NCI-H748 (cell line): ENCODE measurements at regions not wholly inside any gene's neighbourhood (a gene's known extent, or its start where the extent isn't known, plus 50 kb on each side); places are given as distances from the start of the nearest gene placed in this dataset.
A peak's percentile ranks its signal among the peaks of the same experiment; 100 is the strongest.
"Not testable (repeated sequence)": the region's sequence is repeated elsewhere in the genome, so short reads cannot be mapped to it uniquely, and the experiment has no call there.

ENCODE experiments used
- DNase-seq: peaks from one replicate; lab custom pipeline; 2025; ENCODE audit not compliant: unreplicated experiment; lab: John Stamatoyannopoulos, UW

- DNase-seq: no peak
Observed at GRCh38 chr7:104264285-104264684, 56.5 kb upstream of the ORC5 start.

- peak; percentile 11 for DNase-seq
Observed at GRCh38 chr7:104267701-104268368, 60.0 kb upstream of the ORC5 start.

GRCh38 chr7:104271948-104272347 is 56.5 kb upstream of the LHFPL3 start:
- DNase-seq: no peak

- peak; percentile 56 for DNase-seq
Observed at GRCh38 chr7:104272767-104273384, 55.5 kb upstream of the LHFPL3 start.

GRCh38 chr7:104275900-104276299 is 52.5 kb upstream of the LHFPL3 start:
- DNase-seq: no peak

GRCh38 chr7:104276730-104277129 is 51.7 kb upstream of the LHFPL3 start:
- not testable (repeated sequence) for DNase-seq
